ENCODE measurements at regions not wholly inside any gene's neighbourhood (a gene's known extent, or its start where the extent isn't known, plus 50 kb on each side); places are given as distances from the start of the nearest gene placed in this dataset.
"Not testable (repeated sequence)": the region's sequence is repeated elsewhere in the genome, so short reads cannot be mapped to it uniquely, and the experiment has no call there.

DNA sequence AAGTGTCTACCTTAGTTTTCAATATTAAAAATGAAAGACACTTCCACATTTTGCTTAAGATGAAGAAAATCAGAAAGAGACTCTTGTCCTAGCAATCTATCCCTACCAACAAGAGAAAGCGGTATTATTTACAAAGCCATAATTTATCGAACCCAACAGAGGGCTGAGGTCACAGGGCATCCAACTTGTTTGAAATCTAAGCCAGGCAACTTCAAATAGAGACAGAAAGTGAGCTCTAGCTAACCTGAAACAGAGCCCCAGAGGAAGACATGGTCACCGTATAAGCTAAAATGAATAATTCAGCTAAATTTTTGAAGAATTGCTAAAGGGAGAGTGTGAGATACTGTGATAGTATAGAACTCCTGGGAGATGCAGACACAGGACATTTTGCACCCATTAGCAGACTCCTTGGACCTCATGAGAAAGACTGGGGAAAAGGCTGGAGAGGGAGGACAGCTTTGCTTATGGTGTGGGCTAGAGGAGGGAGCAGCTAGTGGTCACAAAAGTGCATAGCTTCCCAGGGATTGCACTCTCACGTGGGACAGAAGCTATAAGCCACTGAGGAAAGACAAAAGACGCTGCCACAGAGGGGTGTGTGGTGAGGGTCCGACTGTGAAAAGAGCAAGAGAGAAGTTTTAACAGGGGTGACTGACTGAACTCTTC is 624.2 kb upstream of the GRIN3A start:
- TF ChIP-seq, protein P1, sequence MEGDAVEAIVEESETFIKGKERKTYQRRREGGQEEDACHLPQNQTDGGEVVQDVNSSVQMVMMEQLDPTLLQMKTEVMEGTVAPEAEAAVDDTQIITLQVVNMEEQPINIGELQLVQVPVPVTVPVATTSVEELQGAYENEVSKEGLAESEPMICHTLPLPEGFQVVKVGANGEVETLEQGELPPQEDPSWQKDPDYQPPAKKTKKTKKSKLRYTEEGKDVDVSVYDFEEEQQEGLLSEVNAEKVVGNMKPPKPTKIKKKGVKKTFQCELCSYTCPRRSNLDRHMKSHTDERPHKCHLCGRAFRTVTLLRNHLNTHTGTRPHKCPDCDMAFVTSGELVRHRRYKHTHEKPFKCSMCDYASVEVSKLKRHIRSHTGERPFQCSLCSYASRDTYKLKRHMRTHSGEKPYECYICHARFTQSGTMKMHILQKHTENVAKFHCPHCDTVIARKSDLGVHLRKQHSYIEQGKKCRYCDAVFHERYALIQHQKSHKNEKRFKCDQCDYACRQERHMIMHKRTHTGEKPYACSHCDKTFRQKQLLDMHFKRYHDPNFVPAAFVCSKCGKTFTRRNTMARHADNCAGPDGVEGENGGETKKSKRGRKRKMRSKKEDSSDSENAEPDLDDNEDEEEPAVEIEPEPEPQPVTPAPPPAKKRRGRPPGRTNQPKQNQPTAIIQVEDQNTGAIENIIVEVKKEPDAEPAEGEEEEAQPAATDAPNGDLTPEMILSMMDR (IDR thresholded peaks at IDR 0.05; ENCODE audit: control insufficient read depth, insufficient read depth, low read depth, low read length, missing control alignments), result no peak
- no peak overlapping the region for H3K4me3 ChIP-seq (ENCODE audit: control insufficient read depth, low read depth, low read length)
- no peak for DNase-seq (ENCODE audit: low read depth)

DNA sequence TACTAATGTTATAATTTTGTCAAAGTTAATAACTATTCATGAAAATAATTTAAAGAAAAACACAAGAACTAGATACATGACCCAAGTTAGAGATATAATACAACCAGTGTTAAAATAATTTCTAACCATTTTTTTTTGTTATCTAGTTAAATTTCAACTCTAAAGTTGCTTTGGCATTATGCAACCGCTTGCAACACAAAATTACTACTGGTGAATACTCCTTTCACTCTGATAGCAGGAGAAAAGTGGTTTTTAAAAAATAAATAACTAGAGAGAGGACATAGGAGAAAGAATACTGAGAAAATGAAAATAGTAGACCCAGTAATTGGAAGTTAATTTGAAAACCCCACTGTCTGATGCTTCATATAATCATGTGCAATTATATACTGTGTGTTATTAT is 622.4 kb upstream of the GRIN3A start:
- DNase-seq (ENCODE audit: low read depth), result no peak
- TF ChIP-seq, protein P1 (IDR thresholded peaks at IDR 0.05; ENCODE audit: control insufficient read depth, insufficient read depth, low read depth, low read length, missing control alignments), result no peak
- H3K4me3 ChIP-seq (ENCODE audit: control insufficient read depth, low read depth, low read length), result no peak overlapping the region

DNA sequence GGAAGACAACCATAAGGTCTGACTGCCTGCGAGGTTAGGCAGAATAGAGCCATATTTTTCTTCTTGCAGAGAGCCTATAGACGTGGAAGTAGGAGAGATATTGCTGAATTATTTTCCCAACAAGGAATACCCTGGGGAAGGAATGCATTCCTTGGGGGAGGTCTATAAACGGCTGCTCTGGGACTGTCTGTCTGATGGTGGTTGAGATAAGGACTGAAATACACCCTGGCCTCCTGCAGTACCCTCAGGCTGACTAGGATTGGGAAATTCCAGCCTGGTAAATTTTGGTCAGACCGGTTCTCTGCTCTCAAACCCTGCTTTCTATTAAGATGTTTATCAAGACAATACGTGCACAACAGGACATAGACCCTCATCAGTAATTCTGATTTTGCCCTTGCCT is 617.5 kb upstream of the GRIN3A start:
- DNase-seq (ENCODE audit: low read depth), result no peak
- TF ChIP-seq, protein P1 (IDR thresholded peaks at IDR 0.05; ENCODE audit: control insufficient read depth, insufficient read depth, low read depth, low read length, missing control alignments), result no peak
- no peak overlapping the region for H3K4me3 ChIP-seq (ENCODE audit: control insufficient read depth, low read depth, low read length)

DNA sequence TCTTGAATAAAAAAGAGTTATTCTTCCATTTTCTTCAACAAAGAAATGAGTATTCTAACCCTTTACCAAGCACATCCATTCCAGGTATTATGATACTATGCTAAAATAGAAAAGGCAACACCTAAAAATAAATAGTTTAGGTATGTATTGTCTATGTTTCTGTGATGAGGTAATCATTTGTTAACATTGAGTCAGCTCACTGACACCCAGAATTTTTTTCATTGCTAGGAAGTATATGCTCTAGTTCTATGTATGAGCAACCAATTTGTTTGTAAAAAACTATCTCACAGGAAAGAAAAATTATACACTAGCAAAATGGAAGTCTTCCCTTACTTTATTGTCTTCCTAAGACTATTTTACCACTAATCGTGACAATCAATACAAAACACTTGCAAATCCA is 615.6 kb upstream of the GRIN3A start:
- no peak for DNase-seq (ENCODE audit: low read depth)
- no peak overlapping the region for H3K4me3 ChIP-seq (ENCODE audit: control insufficient read depth, low read depth, low read length)
- TF ChIP-seq, protein P1 (IDR thresholded peaks at IDR 0.05; ENCODE audit: control insufficient read depth, insufficient read depth, low read depth, low read length, missing control alignments), result no peak

DNA sequence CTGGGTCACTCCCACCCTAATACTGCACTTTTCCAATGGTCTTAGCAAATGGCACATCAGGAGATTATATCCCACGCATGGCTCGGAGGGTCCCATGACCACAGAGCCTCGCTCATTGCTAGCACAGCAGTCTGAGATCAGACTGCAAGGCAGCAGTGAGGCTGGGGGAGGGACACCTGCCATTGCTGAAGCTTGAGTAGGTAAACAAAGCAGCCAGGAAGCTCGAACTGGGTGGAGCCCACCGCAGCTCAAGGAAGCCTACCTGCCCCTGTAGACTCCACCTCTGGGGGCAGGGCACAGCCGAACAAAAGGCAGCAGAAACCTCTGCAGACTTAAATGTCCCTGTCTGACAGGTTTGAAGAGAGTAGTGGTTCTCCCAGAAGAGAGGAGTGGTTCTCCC is 599.0 kb upstream of the GRIN3A start:
- DNase-seq (ENCODE audit: low read depth), result not testable (repeated sequence)

DNA sequence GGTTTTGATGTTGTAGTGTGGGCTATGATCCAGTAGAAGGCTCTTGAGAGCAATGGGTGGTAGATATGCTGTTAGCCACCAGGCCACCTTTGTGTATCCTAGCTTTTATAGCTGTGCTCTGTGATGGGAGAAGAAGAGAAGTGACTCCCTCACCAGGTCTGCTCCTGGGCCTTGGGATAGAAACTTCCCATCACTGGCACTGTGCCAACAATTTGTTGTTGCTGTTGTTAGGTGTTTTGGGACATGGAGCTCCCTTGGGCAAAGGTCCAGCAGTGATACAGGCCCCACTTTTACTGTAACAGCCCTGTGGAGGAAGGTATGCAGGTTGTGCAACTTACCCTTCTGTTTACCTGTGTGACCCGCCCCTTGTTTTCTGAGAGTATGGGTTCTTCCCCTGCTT is 570.9 kb upstream of the GRIN3A start:
- no peak overlapping the region for H3K4me3 ChIP-seq (ENCODE audit: control insufficient read depth, low read depth, low read length)
- no peak for DNase-seq (ENCODE audit: low read depth)
- TF ChIP-seq, protein P1 (IDR thresholded peaks at IDR 0.05; ENCODE audit: control insufficient read depth, insufficient read depth, low read depth, low read length, missing control alignments), result no peak

More for the DNA sequence above, 599.0 kb upstream of the GRIN3A start:
- not testable (repeated sequence) for H3K4me3 ChIP-seq (ENCODE audit: control insufficient read depth, low read depth, low read length)

DNA sequence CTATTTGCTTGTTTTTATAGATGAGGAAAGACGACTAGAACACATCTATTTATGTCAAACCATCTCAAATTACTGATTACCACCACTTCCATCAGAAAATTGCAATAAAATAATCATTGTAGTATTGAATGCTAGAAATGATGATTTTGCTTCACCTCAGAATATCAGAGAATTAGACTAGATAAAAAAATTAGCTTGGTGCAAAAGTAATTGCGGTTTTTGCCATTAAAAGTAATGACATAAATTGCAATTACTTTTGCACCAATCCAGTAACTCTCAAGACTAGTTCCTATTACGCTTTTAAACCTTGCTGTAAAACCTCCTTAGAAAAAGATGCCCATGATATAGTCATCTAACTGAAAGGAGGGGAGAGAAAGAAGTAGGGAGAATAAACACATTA is 556.7 kb upstream of the GRIN3A start:
- DNase-seq (ENCODE audit: low read depth), result no peak
- no peak overlapping the region for H3K4me3 ChIP-seq (ENCODE audit: control insufficient read depth, low read depth, low read length)
- TF ChIP-seq, protein P1 (IDR thresholded peaks at IDR 0.05; ENCODE audit: control insufficient read depth, insufficient read depth, low read depth, low read length, missing control alignments), result no peak
